NOMO-1 (cell line): ENCODE measurements at regions not wholly inside any gene's neighbourhood (a gene's known extent, or its start where the extent isn't known, plus 50 kb on each side); places are given as distances from the start of the nearest gene placed in this dataset.
"Not testable (repeated sequence)": the region's sequence is repeated elsewhere in the genome, so short reads cannot be mapped to it uniquely, and the experiment has no call there.

Experiments
- DNase-seq, 2 experiments: peaks; one replicate each; lab custom pipeline; 2025; ENCODE audit not compliant: unreplicated experiment in 2 of 2; lab: John Stamatoyannopoulos, UW

GRCh38 chr11:87885084-87885483 lies 290.2 kb downstream of the RAB38 start:
- DNase-seq: not testable (repeated sequence)

- no peak for DNase-seq
These were observed 296.1 kb downstream of the RAB38 start for GRCh38 chr11:87879118-87879517.

- no peak for DNase-seq
These were observed 296.8 kb downstream of the RAB38 start for GRCh38 chr11:87878373-87878825.

GRCh38 chr11:87871056-87871455 lies 304.2 kb downstream of the RAB38 start:
- no peak for DNase-seq

GRCh38 chr11:87870086-87870485 lies 305.2 kb downstream of the RAB38 start:
- no peak for DNase-seq

- no peak for DNase-seq
These were observed 308.3 kb downstream of the RAB38 start for GRCh38 chr11:87866951-87867350.

GRCh38 chr11:87861030-87861429 lies 314.2 kb downstream of the RAB38 start:
- no peak for DNase-seq

- DNase-seq: no peak
These were observed 315.6 kb downstream of the RAB38 start for GRCh38 chr11:87859636-87860035.

- no peak for DNase-seq
These were observed 323.4 kb downstream of the RAB38 start for GRCh38 chr11:87851827-87852226.

- DNase-seq: no peak
These were observed 324.0 kb downstream of the RAB38 start for GRCh38 chr11:87851234-87851633.

- no peak for DNase-seq
These were observed 326.0 kb downstream of the RAB38 start for GRCh38 chr11:87849216-87849615.

- no peak for DNase-seq
These were observed 334.5 kb downstream of the RAB38 start for GRCh38 chr11:87840786-87841185.

- no peak for DNase-seq
These were observed 343.0 kb downstream of the RAB38 start for GRCh38 chr11:87832211-87832610.

- no peak for DNase-seq
These were observed 355.2 kb downstream of the RAB38 start for GRCh38 chr11:87820011-87820410.

- no peak for DNase-seq
These were observed 356.1 kb downstream of the RAB38 start for GRCh38 chr11:87819151-87819550.

- DNase-seq: no peak
These were observed 362.5 kb downstream of the RAB38 start for GRCh38 chr11:87812571-87813365.

GRCh38 chr11:87810486-87810885 lies 364.8 kb downstream of the RAB38 start:
- DNase-seq: no peak

- no peak for DNase-seq
These were observed 366.0 kb downstream of the RAB38 start for GRCh38 chr11:87809256-87809655.

- no peak for DNase-seq
These were observed 371.1 kb downstream of the RAB38 start for GRCh38 chr11:87804176-87804575.

- DNase-seq: no peak
These were observed 371.5 kb downstream of the RAB38 start for GRCh38 chr11:87803748-87804147.

GRCh38 chr11:87784862-87785261 lies 390.4 kb downstream of the RAB38 start:
- DNase-seq: not testable (repeated sequence)

- no peak for DNase-seq
These were observed 395.2 kb downstream of the RAB38 start for GRCh38 chr11:87780068-87780413.
